NCI-H2171 (cell line): ENCODE measurements at regions not wholly inside any gene's neighbourhood (a gene's known extent, or its start where the extent isn't known, plus 50 kb on each side); places are given as distances from the start of the nearest gene placed in this dataset.

Experiments used
- DNase-seq: peaks from one replicate; lab custom pipeline; 2025; lab: John Stamatoyannopoulos, UW

- DNase-seq: no peak
Observed at GRCh38 chr10:126783806-126784557, 113.5 kb upstream of the C10orf90 start.

GRCh38 chr10:126787201-126787600, 116.7 kb upstream of the C10orf90 start:
- no peak for DNase-seq

DNA sequence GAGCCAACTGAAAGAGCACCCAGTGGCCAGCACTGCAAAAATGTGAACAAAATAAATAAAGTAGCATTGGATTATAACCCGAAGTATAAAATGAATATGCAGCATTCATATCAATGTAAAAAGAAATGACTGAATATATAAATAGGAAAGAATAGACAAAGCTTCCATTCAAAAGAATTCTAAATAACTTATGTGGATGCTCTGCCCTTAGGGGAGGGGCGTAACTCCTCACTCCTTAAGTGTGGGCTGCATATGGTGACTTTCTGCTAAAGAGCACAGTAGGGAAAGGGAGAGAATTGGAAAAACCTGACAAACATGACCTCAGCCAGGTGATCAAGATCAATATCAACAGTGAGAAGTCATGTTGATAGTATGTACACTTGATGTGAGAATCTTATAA, 109.9 kb upstream of the DOCK1 start:
- DNase-seq: no peak

DNA sequence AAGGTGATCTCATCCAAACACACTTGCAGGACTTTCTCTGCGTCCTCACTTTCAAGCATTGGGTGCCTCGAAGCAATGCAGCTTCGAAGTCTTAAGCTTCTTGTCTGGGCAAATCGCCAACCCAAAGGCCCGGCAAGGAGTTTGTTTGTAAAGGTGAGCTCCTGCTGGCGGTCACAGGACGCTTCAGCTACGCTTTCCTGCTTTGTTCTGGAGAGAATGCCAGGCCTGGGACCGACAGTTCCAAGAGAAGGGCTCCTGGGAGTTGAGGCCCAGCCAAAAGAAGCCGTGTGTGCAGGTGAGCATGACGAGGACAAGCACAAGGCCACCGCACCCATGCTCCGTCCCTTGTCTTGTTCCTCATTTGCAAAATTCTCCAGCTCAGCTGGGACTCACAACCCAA, 106.6 kb upstream of the DOCK1 start:
- DNase-seq: no peak

- DNase-seq: no peak
Observed at GRCh38 chr10:126803394-126803793, 101.8 kb upstream of the DOCK1 start.

- DNase-seq: no peak
Observed at GRCh38 chr10:126804396-126804795, 100.8 kb upstream of the DOCK1 start.

- no peak for DNase-seq
Observed at GRCh38 chr10:126806498-126806897, 98.7 kb upstream of the DOCK1 start.

- DNase-seq: no peak
Observed at GRCh38 chr10:126806991-126807702, 98.1 kb upstream of the DOCK1 start.

DNA sequence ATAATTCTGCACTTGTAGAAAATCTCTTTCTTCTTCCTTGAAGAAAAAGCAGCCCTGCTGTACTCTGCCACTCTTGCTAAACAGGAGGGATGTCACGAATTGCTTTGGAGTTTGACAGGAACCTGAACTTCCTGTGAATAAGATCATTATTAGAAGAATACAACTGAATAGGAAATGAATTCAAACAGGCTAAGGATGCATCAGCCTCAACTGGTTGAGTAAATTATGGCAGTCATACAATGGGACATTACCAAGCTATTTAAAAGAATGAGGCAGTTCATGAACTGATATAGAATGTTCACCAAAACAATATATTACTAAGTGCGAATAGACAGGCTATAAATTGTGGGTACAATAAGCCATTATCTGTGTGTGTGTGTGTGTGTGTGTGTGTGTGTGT, 97.1 kb upstream of the DOCK1 start:
- no peak for DNase-seq

DNA sequence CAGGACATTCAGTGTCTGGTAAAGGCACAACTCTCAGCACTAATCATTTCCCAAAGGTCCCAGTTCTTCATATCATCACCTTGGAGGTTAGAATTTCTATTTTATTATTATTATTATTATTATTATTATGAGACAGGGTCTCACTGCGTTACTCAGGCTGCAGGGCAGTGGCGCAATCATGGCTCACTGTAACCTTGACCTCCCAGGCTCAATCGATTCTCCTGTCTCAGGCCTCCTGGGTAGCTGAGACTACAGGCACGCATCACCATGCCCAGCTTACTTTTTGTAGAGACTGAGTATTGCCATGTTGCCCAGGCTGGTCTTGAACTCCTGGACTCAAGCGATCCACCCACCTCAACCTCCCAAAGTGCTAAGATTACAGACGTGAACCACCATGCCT, 91.8 kb upstream of the DOCK1 start:
- DNase-seq: no peak

GRCh38 chr10:126833542-126833941, 71.7 kb upstream of the DOCK1 start:
- DNase-seq: no peak

DNA sequence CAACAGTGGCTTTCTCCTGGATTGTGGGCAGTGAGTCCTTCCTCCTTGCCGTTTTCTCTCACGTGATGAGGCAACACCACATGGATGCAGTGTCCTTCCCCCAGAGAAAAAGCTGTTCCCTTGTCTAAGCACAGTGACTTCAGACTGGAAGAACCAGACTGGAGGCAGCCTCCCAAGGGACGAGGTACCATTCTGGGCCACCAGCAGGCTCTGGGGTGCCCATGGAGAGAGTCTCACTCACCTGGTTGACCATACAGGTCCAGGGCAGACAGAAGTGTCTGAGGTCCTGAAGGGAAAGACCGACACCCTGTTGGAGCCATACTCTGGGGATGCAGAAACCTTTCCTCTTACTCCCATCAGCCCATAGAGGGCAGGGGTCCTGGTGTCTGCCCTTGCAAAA, 69.2 kb upstream of the DOCK1 start:
- no peak for DNase-seq

GRCh38 chr10:126838316-126838715, 66.9 kb upstream of the DOCK1 start:
- no peak for DNase-seq

DNA sequence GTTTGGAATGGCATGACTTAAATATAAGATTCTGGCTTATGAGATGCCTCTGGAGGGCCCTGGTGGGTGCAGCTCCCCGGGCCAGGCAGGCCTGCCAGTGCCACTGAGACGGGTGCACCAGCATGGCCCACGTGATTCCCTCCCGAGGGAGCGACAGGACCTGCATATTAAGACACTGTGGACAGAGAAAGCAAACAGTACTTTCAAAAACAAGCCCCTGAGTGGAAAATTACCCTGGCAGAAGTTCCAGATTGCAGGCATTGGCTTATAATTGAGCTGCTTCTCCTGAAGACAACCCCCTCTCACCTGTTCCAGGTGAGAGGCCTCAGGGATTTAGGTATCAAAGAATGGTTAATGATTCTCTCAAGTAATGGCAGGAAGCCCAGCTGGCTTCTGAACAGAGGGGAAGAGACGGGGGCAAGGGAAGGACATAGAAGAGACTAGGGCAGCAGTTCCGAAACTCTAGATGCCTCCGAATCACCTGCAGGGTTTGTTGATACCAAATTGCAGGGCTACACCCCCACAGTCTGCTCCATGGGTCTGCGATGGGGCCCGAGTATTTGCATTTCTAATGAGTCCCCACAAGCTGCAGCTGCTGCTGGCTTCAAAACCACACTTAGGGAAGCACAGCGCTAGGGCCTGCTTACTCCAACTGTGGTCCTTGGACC, 66.0 kb upstream of the DOCK1 start:
- peak; percentile 71 for DNase-seq

- no peak for DNase-seq
Observed at GRCh38 chr10:126840576-126841135, 64.6 kb upstream of the DOCK1 start.

- no peak for DNase-seq
Observed at GRCh38 chr10:126841341-126841895, 63.8 kb upstream of the DOCK1 start.

GRCh38 chr10:126842356-126842755, 62.9 kb upstream of the DOCK1 start:
- no peak for DNase-seq

DNA sequence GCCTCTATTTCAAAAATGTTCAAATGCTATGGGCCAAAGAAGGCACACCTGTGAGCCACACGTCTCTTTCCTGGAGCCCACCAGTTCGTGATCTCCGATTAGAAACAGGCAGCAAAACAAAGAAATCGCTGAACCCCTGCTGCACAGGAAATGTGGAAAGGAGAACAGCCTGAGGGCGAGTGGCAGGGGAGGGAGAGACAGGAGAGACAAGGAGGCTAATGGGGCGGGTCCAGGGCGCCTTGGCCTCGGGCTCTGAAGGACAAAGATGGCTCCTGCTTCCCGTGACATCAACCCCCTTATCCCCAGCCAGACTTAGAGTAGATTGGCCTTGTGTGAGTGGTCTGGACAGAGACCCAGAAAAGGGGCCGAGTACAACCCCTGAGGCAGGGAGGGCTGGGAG, 62.4 kb upstream of the DOCK1 start:
- no peak for DNase-seq

DNA sequence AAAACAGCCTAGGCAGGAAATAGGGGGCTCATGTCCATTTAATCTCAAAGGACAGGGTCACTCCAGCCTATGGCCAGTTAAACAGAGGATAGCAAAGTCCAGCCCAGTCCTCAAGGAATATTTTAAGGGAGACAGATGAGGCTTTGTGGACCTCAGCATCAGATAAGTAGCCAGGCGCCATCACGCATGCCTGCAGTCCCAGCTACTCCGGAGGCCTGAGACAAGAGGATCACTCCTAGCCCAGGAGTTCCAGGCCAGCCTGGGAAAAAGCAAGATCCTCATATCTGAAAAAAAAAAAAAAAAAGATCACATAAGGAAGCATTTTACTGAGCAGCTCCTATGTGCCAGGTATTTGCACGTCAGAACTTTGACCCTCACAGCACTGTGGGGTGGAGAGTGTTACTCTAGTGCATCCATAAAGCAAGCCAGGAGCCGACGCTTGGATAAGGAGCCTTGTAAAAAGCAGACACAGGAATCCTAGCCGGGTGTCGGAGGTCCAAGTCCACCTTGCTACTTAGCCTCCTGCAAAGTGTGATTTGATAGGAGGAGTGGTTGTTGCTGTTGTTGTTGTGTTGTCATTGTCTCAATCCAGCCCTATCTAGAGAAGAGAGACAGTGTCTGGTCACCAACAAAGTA, 61.8 kb upstream of the DOCK1 start:
- no peak for DNase-seq

DNA sequence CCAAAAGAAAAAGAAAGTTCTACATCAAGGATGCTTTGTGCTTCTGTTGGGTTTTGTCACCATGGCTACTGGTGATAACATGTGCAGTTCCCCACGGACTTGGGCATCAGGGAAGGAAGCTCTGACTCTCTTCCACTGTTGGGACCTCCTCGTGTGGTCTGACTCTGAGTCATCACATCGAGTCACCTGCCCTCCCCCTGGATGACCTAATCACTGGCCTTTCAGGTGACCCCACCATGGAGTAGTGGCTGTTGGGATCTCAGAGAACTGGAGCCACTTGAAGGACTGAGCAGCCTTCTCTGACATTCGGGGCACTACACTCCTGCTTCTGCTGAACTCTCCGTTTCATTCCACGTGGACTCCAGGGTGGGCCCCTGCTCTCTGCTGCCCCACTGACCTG, 60.8 kb upstream of the DOCK1 start:
- DNase-seq: no peak

DNA sequence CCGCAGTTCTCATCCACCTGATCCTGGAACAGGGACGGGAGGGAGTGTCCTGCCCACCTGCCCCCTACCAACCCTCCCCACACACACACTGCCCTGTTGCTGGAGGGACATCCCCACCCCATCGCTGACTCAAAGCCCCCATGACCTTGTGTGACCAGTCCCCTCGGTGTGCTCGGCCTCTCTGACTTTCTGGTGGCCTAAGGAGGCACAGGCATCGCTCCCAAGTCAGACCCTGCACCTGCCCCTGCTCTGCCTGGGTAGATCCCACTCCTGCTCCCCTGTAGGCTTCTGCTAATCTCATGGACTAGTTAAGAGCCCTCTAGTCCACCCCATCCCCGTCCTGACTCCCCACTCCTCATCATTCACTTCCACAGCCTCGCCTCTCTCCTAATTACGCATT, 58.8 kb upstream of the DOCK1 start:
- no peak for DNase-seq

- no peak for DNase-seq
Observed at GRCh38 chr10:126846959-126847358, 58.3 kb upstream of the DOCK1 start.
